H1 (cell line): ENCODE measurements at regions not wholly inside any gene's neighbourhood (a gene's known extent, or its start where the extent isn't known, plus 50 kb on each side); places are given as distances from the start of the nearest gene placed in this dataset.

Source experiments
- CTCF ChIA-PET: fragments of 300-600 bp; sonication (Branson Sonifier 250); formaldehyde crosslinking; loops from one replicate; lab custom pipeline; 2021; ENCODE audit not compliant: partially characterized antibody; lab: Charles Lee
- POLR2A ChIA-PET: fragments of 300-600 bp; sonication (Branson Sonifier 250); formaldehyde crosslinking; loops from one replicate; lab custom pipeline; 2021; ENCODE audit warnings: inconsistent platforms; ENCODE audit not compliant: partially characterized antibody; lab: Charles Lee
- DNase-seq, 2 experiments: peaks; one replicate each; pipeline versions ENCODE4 v3.0.0 to v3.0.0-alpha.2; 2010 to 2022; ENCODE audit warnings: low spot score in 2 of 2, low read depth in 1 of 2, mixed read lengths in 1 of 2
- FAIRE-seq: peaks from 2 replicates; lab custom pipeline; 2011; peaks lifted over from hg19 to GRCh38; lab: Jason Lieb, UNC
- H2AFZ ChIP-seq: 2 replicates; pipeline ENCODE4 v1.8.1; 2012; ENCODE audit warnings: low read length, inconsistent platforms
- H2AK5ac ChIP-seq: 2 replicates; pipeline ENCODE4 v1.6.1; 2013; ENCODE audit warnings: low read depth, low read length
- H2BK120ac ChIP-seq: replicated peaks from 2 replicates; pipeline ENCODE3; 2013; ENCODE audit warnings: low read depth, low read length, inconsistent platforms
- H2BK12ac ChIP-seq: 2 replicates; pipeline ENCODE4 v1.6.1; 2013; ENCODE audit warnings: low read depth, low read length
- H2BK15ac ChIP-seq: 2 replicates; pipeline ENCODE4 v1.6.1; 2013; ENCODE audit warnings: low read length
- H2BK20ac ChIP-seq: 2 replicates; pipeline ENCODE4 v1.6.1; 2013; ENCODE audit warnings: low read length
- H2BK5ac ChIP-seq: 2 replicates; pipeline ENCODE4 v1.6.1; 2013; ENCODE audit warnings: low read depth, low read length
- H3K14ac ChIP-seq: 2 replicates; pipeline ENCODE4 v1.6.1; 2013; ENCODE audit warnings: inconsistent platforms; ENCODE audit not compliant: insufficient read length
- H3K18ac ChIP-seq: 2 replicates; pipeline ENCODE4 v1.6.1; 2013; ENCODE audit warnings: low read length; ENCODE audit errors: extremely low read depth
- H3K23ac ChIP-seq: 2 replicates; pipeline ENCODE4 v1.6.1; 2013; ENCODE audit warnings: inconsistent platforms; ENCODE audit not compliant: insufficient read length
- H3K23me2 ChIP-seq: 2 replicates; pipeline ENCODE4 v1.6.1; 2013; ENCODE audit warnings: low read depth, low read length
- H3K27ac ChIP-seq: 2 replicates; pipeline ENCODE4 v1.6.1; 2011; ENCODE audit warnings: low read depth, low read length, inconsistent platforms
- H3K27me3 ChIP-seq, 4 experiments: replicated peaks in 1 of 4; 1 replicate in 1 of 4; 2 replicates in 3 of 4; pipeline versions ENCODE4 v1.6.1 to v1.8.1; 2011 to 2013; ENCODE audit warnings: low read length in 3 of 4, mild to moderate bottlenecking in 3 of 4, inconsistent platforms in 2 of 4, mixed read lengths in 2 of 4, moderate library complexity in 1 of 4; ENCODE audit not compliant: control insufficient read depth in 3 of 4, insufficient read depth in 3 of 4; ENCODE audit errors: extremely low read depth in 1 of 4
- H3K36me3 ChIP-seq, 4 experiments: 2 replicates each; pipeline versions ENCODE4 v1.6.1 to v1.8.1; 2011 to 2013; ENCODE audit warnings: mild to moderate bottlenecking in 4 of 4, low read length in 3 of 4, moderate library complexity in 2 of 4, control low read depth in 1 of 4, inconsistent platforms in 1 of 4; ENCODE audit not compliant: insufficient read depth in 4 of 4, control insufficient read depth in 2 of 4
- H3K4ac ChIP-seq: replicated peaks from 2 replicates; pipeline ENCODE3; 2013; ENCODE audit warnings: low read length, low read depth, mixed read lengths, inconsistent platforms; ENCODE audit not compliant: insufficient read length
- H3K4me1 ChIP-seq, 4 experiments: replicated peaks in 1 of 4; 1 replicate in 1 of 4; 2 replicates in 3 of 4; pipeline versions ENCODE4 v1.6.1 to v1.8.1; 2011 to 2013; ENCODE audit warnings: low read length in 3 of 4, inconsistent platforms in 2 of 4, mixed read lengths in 1 of 4; ENCODE audit not compliant: insufficient read depth in 4 of 4, control insufficient read depth in 3 of 4
- H3K4me2 ChIP-seq, 2 experiments: 2 replicates each; pipeline versions ENCODE4 v1.6.1 to v1.8.1; 2011 to 2013; ENCODE audit warnings: low read depth in 2 of 2, low read length in 2 of 2, control low read depth in 1 of 2, inconsistent platforms in 1 of 2, mild to moderate bottlenecking in 1 of 2; ENCODE audit not compliant: insufficient read depth in 1 of 2
- H3K4me3 ChIP-seq, 4 experiments: fragments of 200-600, 300-600 bp in 1 of 4; sonication (generic), shearing (Covaris generic), sonication (Bioruptor Twin) in 1 of 4; 2 replicates each; pipeline versions ENCODE4 v1.5.1 to v1.8.1; 2011 to 2016; ENCODE audit warnings: low read length in 4 of 4, low read depth in 3 of 4, control low read depth in 2 of 4, inconsistent platforms in 2 of 4, mild to moderate bottlenecking in 2 of 4, mixed read lengths in 1 of 4, moderate library complexity in 1 of 4; ENCODE audit not compliant: insufficient read depth in 2 of 4; ENCODE audit errors: extremely low read depth in 1 of 4
- H3K56ac ChIP-seq: replicated peaks from 2 replicates; pipeline ENCODE3; 2013; ENCODE audit warnings: low read depth, mild to moderate bottlenecking, mixed read lengths, low read length, inconsistent platforms; ENCODE audit not compliant: insufficient read length
- H3K79me1 ChIP-seq: 2 replicates; pipeline ENCODE4 v1.6.1; 2013; ENCODE audit warnings: low read depth, low read length, control low read depth
- H3K79me2 ChIP-seq, 2 experiments: 2 replicates each; pipeline versions ENCODE4 v1.6.1 to v1.8.1; 2012 to 2013; ENCODE audit warnings: low read length in 2 of 2, mild to moderate bottlenecking in 2 of 2, inconsistent platforms in 1 of 2; ENCODE audit not compliant: insufficient read depth in 2 of 2, control insufficient read depth in 1 of 2
- H3K9ac ChIP-seq, 4 experiments: replicated peaks in 1 of 4; 1 replicate in 1 of 4; 2 replicates in 3 of 4; pipeline versions ENCODE4 v1.6.1 to v1.8.1; 2011 to 2013; ENCODE audit warnings: low read depth in 3 of 4, low read length in 3 of 4, control low read depth in 2 of 4, mild to moderate bottlenecking in 2 of 4, moderate library complexity in 2 of 4, inconsistent platforms in 1 of 4; ENCODE audit errors: extremely low read depth in 1 of 4
- H3K9me3 ChIP-seq, 2 experiments: 2 replicates each; pipeline versions ENCODE4 v1.6.1 to v1.8.1; 2012 to 2013; ENCODE audit warnings: mild to moderate bottlenecking in 2 of 2, moderate library complexity in 2 of 2, control low read depth in 1 of 2, inconsistent platforms in 1 of 2, low read depth in 1 of 2, low read length in 1 of 2, mixed read lengths in 1 of 2; ENCODE audit not compliant: insufficient read depth in 2 of 2
- H4K20me1 ChIP-seq, 2 experiments: replicated peaks in 1 of 2; 2 replicates each; pipeline versions ENCODE3 to v1.8.1; 2011 to 2013; ENCODE audit warnings: inconsistent platforms in 2 of 2, low read length in 2 of 2, mild to moderate bottlenecking in 1 of 2; ENCODE audit not compliant: insufficient read depth in 2 of 2, control insufficient read depth in 1 of 2
- H4K5ac ChIP-seq: 2 replicates; pipeline ENCODE4 v1.6.1; 2013; ENCODE audit warnings: low read length, low read depth, mixed read lengths, inconsistent platforms; ENCODE audit not compliant: insufficient read length
- H4K8ac ChIP-seq: 2 replicates; pipeline ENCODE4 v1.8.0; 2013; ENCODE audit warnings: mild to moderate bottlenecking, moderate library complexity, low read length, inconsistent platforms; ENCODE audit not compliant: insufficient read depth; ENCODE audit errors: extremely low read depth
- H4K91ac ChIP-seq: replicated peaks from 2 replicates; pipeline ENCODE3; 2013; ENCODE audit warnings: low read length, mixed read lengths, inconsistent platforms; ENCODE audit not compliant: insufficient read length
- BCL11A ChIP-seq, 2 experiments: IDR thresholded peaks; one replicate each; pipeline ENCODE4 v1.6.1; 2011; ENCODE audit warnings: low read depth in 2 of 2, low read length in 2 of 2, mild to moderate bottlenecking in 2 of 2
- CBX5 ChIP-seq: fragments of 300-800, 300-1000 bp; sonication (generic); IDR thresholded peaks from 2 replicates; pipeline ENCODE4 v1.7.1; 2016; ENCODE audit warnings: antibody characterized with exemption, low read length, low read depth
- CHD2 ChIP-seq: IDR thresholded peaks from 2 replicates; pipeline ENCODE4 v1.6.1; 2012; ENCODE audit warnings: low read length, improper control_type of control experiment
- EP300 ChIP-seq, 2 experiments: IDR thresholded peaks; 1 replicate in 1 of 2; 2 replicates in 1 of 2; pipeline ENCODE4 v1.6.1; 2011 to 2012; ENCODE audit warnings: low read depth in 2 of 2, low read length in 2 of 2, mild to moderate bottlenecking in 2 of 2, borderline replicate concordance in 1 of 2, inconsistent platforms in 1 of 2, moderate library complexity in 1 of 2
- EZH2 ChIP-seq: fragments of 200-600 bp; sonication (generic); IDR thresholded peaks from 2 replicates; pipeline ENCODE4 v1.7.1; 2012; ENCODE audit warnings: low read depth, mild to moderate bottlenecking, moderate library complexity, low read length, inconsistent platforms; ENCODE audit not compliant: severe bottlenecking
- GABPA ChIP-seq: IDR thresholded peaks from 2 replicates; pipeline ENCODE4 v1.6.1; 2011; ENCODE audit warnings: mild to moderate bottlenecking, low read length, moderate library complexity, borderline replicate concordance; ENCODE audit not compliant: insufficient read depth
- KDM4A ChIP-seq: IDR thresholded peaks from one replicate; pipeline ENCODE4 v1.7.1; 2012; ENCODE audit warnings: low read depth, mild to moderate bottlenecking, moderate library complexity, low read length, inconsistent platforms; ENCODE audit not compliant: severe bottlenecking
- NANOG ChIP-seq: IDR thresholded peaks from 2 replicates; pipeline ENCODE4 v1.6.1; 2011; ENCODE audit warnings: low read length, low read depth, mild to moderate bottlenecking, inconsistent platforms; ENCODE audit not compliant: insufficient read depth, poor library complexity, severe bottlenecking
- POLR2AphosphoS5 ChIP-seq: IDR thresholded peaks from 2 replicates; pipeline ENCODE4 v1.6.1; 2011; ENCODE audit warnings: low read depth, low read length
- RAD21 ChIP-seq, 2 experiments: IDR thresholded peaks in 1 of 2; conservative IDR thresholded peaks in 1 of 2; 2 replicates each; pipeline ENCODE4 v1.6.1; 2011; ENCODE audit warnings: low read depth in 2 of 2, low read length in 2 of 2, improper control_type of control experiment in 1 of 2, inconsistent platforms in 1 of 2, mild to moderate bottlenecking in 1 of 2, moderate library complexity in 1 of 2
- RFX5 ChIP-seq: IDR thresholded peaks from 2 replicates; pipeline ENCODE4 v1.6.1; 2011; ENCODE audit warnings: low read depth, low read length, improper control_type of control experiment, borderline replicate concordance
- SIX5 ChIP-seq: IDR thresholded peaks from 2 replicates; pipeline ENCODE4 v1.6.1; 2011; ENCODE audit warnings: mild to moderate bottlenecking, low read depth, low read length
- SP2 ChIP-seq: IDR thresholded peaks from 2 replicates; pipeline ENCODE4 v1.6.1; 2012; ENCODE audit warnings: mild to moderate bottlenecking, low read length, inconsistent platforms
- TBP ChIP-seq: IDR thresholded peaks from 2 replicates; pipeline ENCODE4 v1.6.1; 2011; ENCODE audit warnings: low read depth, low read length, improper control_type of control experiment
- YY1 ChIP-seq: IDR thresholded peaks from 2 replicates; pipeline ENCODE4 v1.6.1; 2011; ENCODE audit warnings: low read depth, mild to moderate bottlenecking, low read length
- WGBS, 2 experiments: shearing (Covaris generic) in 1 of 2; methylation state at CpG; one replicate each; pipeline versions ENCODE4 v1.1.6 to v1.1.7; 2013 to 2015; ENCODE audit warnings: low lambda C conversion rate in 2 of 2, mixed read lengths in 2 of 2, inconsistent platforms in 1 of 2, low coverage in 1 of 2, missing lambda C conversion rate in 1 of 2; ENCODE audit not compliant: insufficient replicate concordance in 2 of 2, insufficient coverage in 1 of 2, insufficient read length in 1 of 2; ENCODE audit errors: extremely low coverage in 1 of 2, missing lambda C conversion rate in 1 of 2; 5-methylcytosine and 5-hydroxymethylcytosine counted together

GRCh38 chr3:190173426-190173825 is 52.7 kb upstream of the P3H2 start:
- Histone ChIP-seq H3K4me3 (no peak overlapping the region), H3K18ac (no peak overlapping the region), H4K20me1 (no peaks in the 10 kb centered on the region), H3K4me1 (0 out of 7 replicates have a peak, but pooled peaks cover 0 to 4% (median 0%) of the 10 kb centered on the region in 4 experiments), H2AK5ac (no peak overlapping the region), H3K23me2 (no peaks in the 10 kb centered on the region), H2BK12ac (no peak overlapping the region), H2BK5ac (no peak overlapping the region), H3K4me2 (no peak overlapping the region), H4K91ac (no peak overlapping the region), H3K27me3 (no peaks in the 10 kb centered on the region), H2BK15ac (no peak overlapping the region), H4K5ac (no peak overlapping the region), H3K23ac (no peak overlapping the region), H3K14ac (no peak overlapping the region), H3K27ac (no peak overlapping the region), H2AFZ (no peak overlapping the region), H3K9me3 (peaks cover 0 to 8% of the 10 kb centered on the region in 2 experiments; a peak in 1 of 4 replicates), H3K36me3 (no peaks in the 10 kb centered on the region), H2BK120ac (no peak overlapping the region), H3K56ac (no peak overlapping the region), H3K79me2 (no peaks in the 10 kb centered on the region), H3K4ac (no peak overlapping the region), H2BK20ac (no peak overlapping the region), H4K8ac (no peak overlapping the region), H3K79me1 (no peaks in the 10 kb centered on the region), H3K9ac (no peak overlapping the region)
- POLR2A ChIA-PET, result no interaction called here
- FAIRE-seq (no peak), DNase-seq (no peak)
- CTCF ChIA-PET, result no interaction called here
- WGBS, 2 experiments, result 78% methylated on average over 1 of the region's 1 CpG; no CpG with 5 or more reads in 1 of the 2 experiments
- no peak for TF ChIP-seq RAD21 (IDR thresholded peaks at IDR 0.05 in 1 of 2, conservative IDR thresholded peaks at IDR 0.05 in 1 of 2; ENCODE audit: low read depth in 2 of 2, low read length in 2 of 2)
- no peak for TF ChIP-seq YY1
- TF ChIP-seq SIX5, result no peak
- no peak for TF ChIP-seq SP2
- no peak for TF ChIP-seq EP300 (IDR thresholded peaks at IDR 0.05; ENCODE audit: borderline replicate concordance in 1 of 2, low read depth in 2 of 2, low read length in 2 of 2)
- no peak for TF ChIP-seq CBX5
- no peak for TF ChIP-seq CHD2
- no peak for TF ChIP-seq EZH2
- TF ChIP-seq POLR2AphosphoS5, result no peak
- no peak for TF ChIP-seq RFX5
- TF ChIP-seq GABPA, result no peak
- TF ChIP-seq NANOG, result no peak
- TF ChIP-seq KDM4A, result no peak
- TF ChIP-seq TBP, result no peak
- TF ChIP-seq BCL11A (IDR thresholded peaks at IDR 0.05; ENCODE audit: low read depth in 2 of 2, low read length in 2 of 2), result no peak
